Omental fat pad (tissue), 3 donors: ENCODE measurements at regions not wholly inside any gene's neighbourhood (a gene's known extent, or its start where the extent isn't known, plus 50 kb on each side); places are given as distances from the start of the nearest gene placed in this dataset.

ENCODE experiments used
- ATAC-seq: fragments of 150-250 bp; one replicate; pipeline ENCODE4 v1.9.1; 2016; ENCODE audit warnings: mild to moderate bottlenecking, moderate library complexity; ENCODE audit not compliant: low FRiP score
- DNase-seq: peaks from one replicate; pipeline ENCODE4 v3.0.0-alpha.2; 2019; ENCODE audit warnings: low spot score
- TF ChIP-seq, protein P1 (sequence below), 3 donors: fragments of 450-650 bp; IDR thresholded peaks; one replicate each; pipeline ENCODE4 v1.5.1; 2016 to 2017; ENCODE audit warnings: antibody characterized with exemption in 3 of 3, mild to moderate bottlenecking in 3 of 3, moderate library complexity in 2 of 3

- TF ChIP-seq, protein P1, sequence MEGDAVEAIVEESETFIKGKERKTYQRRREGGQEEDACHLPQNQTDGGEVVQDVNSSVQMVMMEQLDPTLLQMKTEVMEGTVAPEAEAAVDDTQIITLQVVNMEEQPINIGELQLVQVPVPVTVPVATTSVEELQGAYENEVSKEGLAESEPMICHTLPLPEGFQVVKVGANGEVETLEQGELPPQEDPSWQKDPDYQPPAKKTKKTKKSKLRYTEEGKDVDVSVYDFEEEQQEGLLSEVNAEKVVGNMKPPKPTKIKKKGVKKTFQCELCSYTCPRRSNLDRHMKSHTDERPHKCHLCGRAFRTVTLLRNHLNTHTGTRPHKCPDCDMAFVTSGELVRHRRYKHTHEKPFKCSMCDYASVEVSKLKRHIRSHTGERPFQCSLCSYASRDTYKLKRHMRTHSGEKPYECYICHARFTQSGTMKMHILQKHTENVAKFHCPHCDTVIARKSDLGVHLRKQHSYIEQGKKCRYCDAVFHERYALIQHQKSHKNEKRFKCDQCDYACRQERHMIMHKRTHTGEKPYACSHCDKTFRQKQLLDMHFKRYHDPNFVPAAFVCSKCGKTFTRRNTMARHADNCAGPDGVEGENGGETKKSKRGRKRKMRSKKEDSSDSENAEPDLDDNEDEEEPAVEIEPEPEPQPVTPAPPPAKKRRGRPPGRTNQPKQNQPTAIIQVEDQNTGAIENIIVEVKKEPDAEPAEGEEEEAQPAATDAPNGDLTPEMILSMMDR (IDR thresholded peaks at IDR 0.05) = no peak
- DNase-seq = no peak
- ATAC-seq = no peak
Measured at GRCh38 chr3:166080096-166080495, 242.9 kb upstream of the BCHE start.

DNA sequence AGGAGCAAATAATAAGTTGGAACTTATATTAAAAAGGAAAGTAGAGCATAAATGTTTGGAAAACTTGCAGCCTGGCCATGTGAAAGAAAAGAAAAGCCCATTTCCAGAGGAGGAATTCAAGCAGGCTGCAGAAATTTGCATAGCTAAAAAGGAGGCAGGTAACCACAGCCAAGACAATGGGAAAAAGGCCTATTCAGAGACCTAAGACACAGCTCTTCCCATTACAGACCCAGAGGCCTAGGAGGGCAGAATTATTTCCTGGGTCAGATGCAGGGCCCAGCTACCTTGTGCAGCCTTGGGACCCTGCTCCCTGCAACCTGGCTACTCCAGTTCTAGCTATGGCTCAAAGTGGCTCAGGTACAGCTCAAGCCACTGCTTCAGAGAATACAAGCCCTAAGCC lies 234.6 kb upstream of the BCHE start:
- ATAC-seq (no peak), DNase-seq (no peak)
- TF ChIP-seq, protein P1 (IDR thresholded peaks at IDR 0.05) = no peak

- DNase-seq = no peak
- no peak for ATAC-seq
- TF ChIP-seq, protein P1 (IDR thresholded peaks at IDR 0.05) = no peak
Measured at GRCh38 chr3:166064476-166064875, 227.3 kb upstream of the BCHE start.

DNA sequence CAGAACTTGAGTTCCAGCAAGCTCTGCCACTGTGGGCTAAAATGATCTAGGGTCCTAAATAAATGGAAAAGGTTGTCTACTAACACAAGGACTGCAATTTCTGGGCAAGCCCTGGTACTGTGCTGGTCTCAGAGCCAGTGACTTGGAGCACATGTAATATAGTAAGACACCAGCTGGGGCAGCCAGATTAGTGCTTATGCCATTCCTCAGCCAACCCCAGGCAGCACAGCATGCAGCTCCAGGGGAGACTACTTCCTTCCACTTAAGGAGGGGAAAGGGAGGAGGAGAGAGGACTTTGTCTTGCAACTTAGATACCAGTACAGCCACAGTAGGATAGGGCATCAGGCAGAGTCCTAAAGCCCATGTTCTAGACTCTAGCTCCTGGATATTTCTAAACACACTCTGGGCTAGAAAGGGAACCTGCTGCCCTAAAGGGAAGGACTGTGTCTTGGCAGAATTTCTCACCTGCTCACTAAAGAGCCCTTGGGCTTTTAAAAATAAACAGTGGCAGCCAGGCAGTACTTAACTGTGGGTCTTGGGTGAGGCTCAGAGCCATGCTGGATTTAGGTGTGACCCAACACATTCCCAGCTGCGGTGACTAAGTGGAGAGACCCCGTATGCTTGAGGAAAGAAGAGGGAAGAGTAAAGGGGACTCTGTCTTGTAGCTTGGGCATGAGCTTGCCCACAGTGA lies 223.7 kb upstream of the BCHE start:
- ATAC-seq (no peak), DNase-seq (no peak)
- TF ChIP-seq, protein P1 (IDR thresholded peaks at IDR 0.05) = no peak

- DNase-seq (no peak), ATAC-seq (no peak)
- TF ChIP-seq, protein P1 (IDR thresholded peaks at IDR 0.05) = no peak
Measured at GRCh38 chr3:166052440-166052839, 215.2 kb upstream of the BCHE start.

DNA sequence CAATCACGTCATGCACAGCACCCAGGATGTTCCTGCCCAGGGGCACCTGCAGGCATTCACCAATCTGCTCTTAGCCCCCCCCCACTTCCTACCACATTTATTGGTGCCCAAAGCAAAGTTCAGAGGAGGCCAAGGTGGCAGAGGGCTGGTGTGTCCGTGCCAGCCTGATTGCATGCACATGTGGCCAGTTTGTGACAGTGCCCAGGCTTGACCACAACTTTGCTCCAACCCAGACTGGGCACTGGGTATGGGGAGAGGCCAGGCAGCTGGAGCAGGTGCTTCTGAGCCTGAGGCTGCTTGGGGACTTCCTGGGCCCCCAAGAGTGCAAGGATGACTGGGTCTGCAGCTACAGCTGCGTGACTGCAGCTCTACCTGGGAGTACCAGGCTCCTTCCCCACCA lies 192.3 kb upstream of the BCHE start:
- no peak for DNase-seq
- no peak for ATAC-seq
- TF ChIP-seq, protein P1 (IDR thresholded peaks at IDR 0.05) = no peak

- DNase-seq = no peak
- ATAC-seq = no peak
- TF ChIP-seq, protein P1 (IDR thresholded peaks at IDR 0.05) = no peak
Measured at GRCh38 chr3:166013073-166013679, 176.0 kb upstream of the BCHE start.
